GM13976 (cell line): ENCODE measurements at regions not wholly inside any gene's neighbourhood (a gene's known extent, or its start where the extent isn't known, plus 50 kb on each side); places are given as distances from the start of the nearest gene placed in this dataset.
"Not testable (repeated sequence)": the region's sequence is repeated elsewhere in the genome, so short reads cannot be mapped to it uniquely, and the experiment has no call there.

ENCODE experiments used
- DNase-seq: peaks from one replicate; pipeline ENCODE4 v3.0.0; 2012; ENCODE audit warnings: low spot score
- in situ Hi-C: fragments of 300-500 bp; cut with MboI; formaldehyde crosslinking; loops from one replicate; pipeline ENCODE4 v1.12.0; 2022; ENCODE audit warnings: low sequenced_read_pairs, mixed read lengths, inconsistent platforms; ENCODE audit not compliant: unreplicated experiment
- TF ChIP-seq, protein P1 (sequence below): IDR thresholded peaks from 2 replicates; pipeline ENCODE4 v1.5.1; 2012; ENCODE audit warnings: borderline replicate concordance, mild to moderate bottlenecking; ENCODE audit not compliant: insufficient read depth; ENCODE audit errors: extremely low read depth, missing control alignments, control extremely low read depth

- in situ Hi-C loops, result no loop called here
- DNase-seq, result no peak
- TF ChIP-seq, protein P1, sequence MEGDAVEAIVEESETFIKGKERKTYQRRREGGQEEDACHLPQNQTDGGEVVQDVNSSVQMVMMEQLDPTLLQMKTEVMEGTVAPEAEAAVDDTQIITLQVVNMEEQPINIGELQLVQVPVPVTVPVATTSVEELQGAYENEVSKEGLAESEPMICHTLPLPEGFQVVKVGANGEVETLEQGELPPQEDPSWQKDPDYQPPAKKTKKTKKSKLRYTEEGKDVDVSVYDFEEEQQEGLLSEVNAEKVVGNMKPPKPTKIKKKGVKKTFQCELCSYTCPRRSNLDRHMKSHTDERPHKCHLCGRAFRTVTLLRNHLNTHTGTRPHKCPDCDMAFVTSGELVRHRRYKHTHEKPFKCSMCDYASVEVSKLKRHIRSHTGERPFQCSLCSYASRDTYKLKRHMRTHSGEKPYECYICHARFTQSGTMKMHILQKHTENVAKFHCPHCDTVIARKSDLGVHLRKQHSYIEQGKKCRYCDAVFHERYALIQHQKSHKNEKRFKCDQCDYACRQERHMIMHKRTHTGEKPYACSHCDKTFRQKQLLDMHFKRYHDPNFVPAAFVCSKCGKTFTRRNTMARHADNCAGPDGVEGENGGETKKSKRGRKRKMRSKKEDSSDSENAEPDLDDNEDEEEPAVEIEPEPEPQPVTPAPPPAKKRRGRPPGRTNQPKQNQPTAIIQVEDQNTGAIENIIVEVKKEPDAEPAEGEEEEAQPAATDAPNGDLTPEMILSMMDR, result no peak
Observed at GRCh38 chr16:87035053-87035452, 282.1 kb downstream of the C16orf95 start.

GRCh38 chr16:87037012-87037411 lies 280.2 kb downstream of the C16orf95 start:
- in situ Hi-C loops, result no loop called here
- TF ChIP-seq, protein P1, result no peak
- no peak for DNase-seq

DNA sequence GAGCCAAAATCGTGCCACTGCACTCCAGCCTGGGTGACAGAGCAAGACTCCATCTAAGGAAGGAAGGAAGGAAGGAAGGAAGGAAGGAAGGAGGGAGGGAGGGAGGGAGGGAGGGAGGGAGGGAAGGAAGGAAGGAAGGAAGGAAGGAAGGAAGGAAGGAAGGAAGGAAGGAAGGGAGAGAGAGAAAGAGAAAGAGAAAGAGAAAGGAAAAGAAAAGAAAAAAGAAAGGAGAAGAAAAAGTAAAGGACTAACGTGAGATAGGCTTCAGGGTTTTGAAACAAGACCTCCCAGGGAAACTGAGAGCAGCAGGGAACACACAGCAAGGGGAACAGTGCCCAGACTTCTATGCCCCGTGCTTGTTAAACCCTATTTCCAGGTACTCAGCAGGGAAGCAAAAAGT lies 278.7 kb downstream of the C16orf95 start:
- DNase-seq, in situ Hi-C loops: not testable (repeated sequence)

DNA sequence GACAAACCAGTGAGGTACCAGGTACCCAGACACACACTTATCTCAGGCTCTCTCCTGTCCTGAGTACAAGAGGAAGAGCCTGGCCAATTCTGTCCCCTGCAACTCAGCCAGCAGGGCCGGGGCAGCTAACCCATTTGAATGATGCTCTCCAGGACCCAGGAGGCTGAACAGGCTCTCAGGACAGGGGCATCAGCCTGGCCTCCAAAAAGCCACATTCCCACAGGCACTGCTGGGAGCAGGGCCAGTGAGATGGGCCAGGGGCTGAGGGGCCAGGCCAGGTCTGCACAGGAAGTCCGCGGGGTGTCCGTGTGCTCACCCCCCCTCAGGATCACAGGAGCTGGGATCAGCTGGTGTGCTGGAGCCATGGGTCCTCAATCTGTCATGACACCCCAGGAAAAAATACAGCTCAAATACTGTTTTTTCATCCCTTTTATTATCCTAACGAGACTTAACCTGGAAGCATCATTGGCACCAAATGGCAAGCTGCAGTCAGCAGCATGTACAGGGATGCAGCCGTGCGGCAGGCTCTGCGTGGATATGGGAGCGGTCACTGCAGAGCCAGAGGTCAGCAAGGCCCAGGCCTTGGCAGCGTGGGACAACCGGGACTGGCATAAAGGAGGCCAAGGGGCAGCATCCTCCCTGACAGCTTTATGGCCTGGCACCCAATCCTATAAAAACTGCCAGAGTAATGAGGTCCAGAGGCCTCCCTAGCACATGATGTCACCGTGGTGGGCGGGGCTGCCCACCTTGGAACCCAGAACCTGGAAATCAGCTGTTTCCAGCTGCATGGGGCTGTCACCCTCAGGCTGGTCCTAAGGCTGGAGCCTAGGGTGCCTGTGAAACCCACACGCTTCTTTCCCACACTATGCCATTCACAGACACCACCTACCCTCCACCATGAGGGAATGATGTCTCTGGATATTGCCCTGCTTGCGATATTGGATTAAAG lies 276.7 kb downstream of the C16orf95 start:
- in situ Hi-C loops, result no loop called here
- no peak for DNase-seq
- TF ChIP-seq, protein P1, result no peak

DNA sequence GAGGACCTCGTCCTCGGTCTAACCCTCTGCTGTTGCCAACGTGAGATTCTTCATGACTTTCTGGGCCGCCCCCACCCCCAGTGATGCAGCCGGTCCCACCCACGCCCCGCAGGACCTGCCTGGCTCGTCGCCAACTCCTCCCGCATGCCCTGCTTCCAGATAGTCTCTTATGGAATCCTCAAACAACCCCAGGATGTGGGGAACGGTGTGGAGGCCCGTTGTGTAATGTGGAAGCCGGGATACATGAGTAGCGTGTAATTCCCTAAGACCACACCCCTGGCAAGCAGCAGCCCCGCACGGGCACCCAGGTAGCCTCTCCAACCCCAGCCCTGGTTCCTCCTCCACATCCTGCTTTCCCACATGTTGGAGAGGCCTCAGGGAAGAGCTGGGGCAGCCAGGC lies 275.9 kb downstream of the C16orf95 start:
- in situ Hi-C loops, result no loop called here
- TF ChIP-seq, protein P1, result no peak
- no peak for DNase-seq

DNA sequence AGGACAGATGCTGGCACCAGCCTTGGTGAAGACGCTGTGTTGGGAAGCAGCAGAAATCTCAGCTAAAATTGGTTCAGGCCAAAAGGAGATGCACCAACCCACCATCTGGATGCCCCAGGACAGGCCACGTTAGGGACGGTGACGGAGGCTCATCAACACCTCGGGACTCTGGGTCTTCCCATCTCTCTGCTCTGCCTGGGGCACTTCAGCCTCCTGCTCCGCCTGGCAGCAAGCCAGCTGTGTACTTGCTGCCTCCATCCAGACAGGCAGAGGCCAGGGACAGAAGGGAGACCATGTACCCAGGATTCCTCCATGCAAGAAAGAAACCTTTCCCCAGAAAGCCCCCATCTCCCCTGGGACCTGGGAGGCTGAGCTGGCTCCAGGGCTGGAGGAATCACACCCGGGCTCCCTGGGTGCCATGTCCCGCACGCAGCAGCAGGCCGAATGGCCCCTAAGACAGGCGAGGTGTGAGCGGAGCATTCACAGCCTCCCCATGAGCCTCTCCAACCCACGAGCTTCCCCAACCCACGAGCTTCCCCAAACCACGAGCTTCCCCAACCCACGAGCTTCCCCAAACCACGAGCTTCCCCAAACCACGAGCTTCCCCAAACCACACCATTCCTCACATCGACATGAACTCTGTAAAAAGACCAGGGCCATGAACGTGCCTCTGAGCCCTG lies 274.5 kb downstream of the C16orf95 start:
- DNase-seq, result no peak
- in situ Hi-C loops, result no loop called here
- TF ChIP-seq, protein P1, result no peak
